HL-60 (cell line): ENCODE measurements at regions not wholly inside any gene's neighbourhood (a gene's known extent, or its start where the extent isn't known, plus 50 kb on each side); places are given as distances from the start of the nearest gene placed in this dataset.

Experiments
- GABPA ChIP-seq: IDR thresholded peaks from 2 replicates; pipeline ENCODE4 v1.6.1; 2012; ENCODE audit warnings: low read depth
- POLR2AphosphoS5 ChIP-seq: IDR thresholded peaks from 2 replicates; pipeline ENCODE4 v1.6.1; 2012; ENCODE audit warnings: low read depth
- REST ChIP-seq: IDR thresholded peaks from 2 replicates; pipeline ENCODE4 v1.6.1; 2012; ENCODE audit warnings: low read depth; ENCODE audit not compliant: insufficient replicate concordance
- TF ChIP-seq, protein P1 (sequence below): IDR thresholded peaks from one replicate; pipeline ENCODE4 v1.5.1; 2011; ENCODE audit warnings: low read length, control low read depth, inconsistent platforms; ENCODE audit not compliant: insufficient read depth

DNA sequence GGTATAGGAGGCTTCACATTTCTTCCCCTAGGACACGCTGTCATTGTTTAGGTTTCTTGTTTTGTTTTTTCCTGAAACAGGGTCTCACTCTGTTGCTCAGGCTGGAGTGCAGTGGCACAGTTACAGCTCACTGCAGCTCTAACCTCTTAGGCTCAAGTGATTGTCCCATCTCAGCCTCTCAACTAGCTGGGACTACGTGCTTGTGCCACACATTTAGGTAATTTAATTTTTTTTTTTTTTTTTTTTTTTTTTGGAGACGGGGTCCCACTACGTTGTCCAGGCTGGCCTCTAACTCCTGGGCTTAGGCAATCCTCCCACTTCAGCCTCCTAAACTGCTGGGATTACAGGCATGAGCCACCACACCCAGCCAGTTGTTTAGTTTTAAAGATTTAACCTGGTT lies 66.2 kb downstream of the EXOSC2 start:
- TF ChIP-seq, protein P1, sequence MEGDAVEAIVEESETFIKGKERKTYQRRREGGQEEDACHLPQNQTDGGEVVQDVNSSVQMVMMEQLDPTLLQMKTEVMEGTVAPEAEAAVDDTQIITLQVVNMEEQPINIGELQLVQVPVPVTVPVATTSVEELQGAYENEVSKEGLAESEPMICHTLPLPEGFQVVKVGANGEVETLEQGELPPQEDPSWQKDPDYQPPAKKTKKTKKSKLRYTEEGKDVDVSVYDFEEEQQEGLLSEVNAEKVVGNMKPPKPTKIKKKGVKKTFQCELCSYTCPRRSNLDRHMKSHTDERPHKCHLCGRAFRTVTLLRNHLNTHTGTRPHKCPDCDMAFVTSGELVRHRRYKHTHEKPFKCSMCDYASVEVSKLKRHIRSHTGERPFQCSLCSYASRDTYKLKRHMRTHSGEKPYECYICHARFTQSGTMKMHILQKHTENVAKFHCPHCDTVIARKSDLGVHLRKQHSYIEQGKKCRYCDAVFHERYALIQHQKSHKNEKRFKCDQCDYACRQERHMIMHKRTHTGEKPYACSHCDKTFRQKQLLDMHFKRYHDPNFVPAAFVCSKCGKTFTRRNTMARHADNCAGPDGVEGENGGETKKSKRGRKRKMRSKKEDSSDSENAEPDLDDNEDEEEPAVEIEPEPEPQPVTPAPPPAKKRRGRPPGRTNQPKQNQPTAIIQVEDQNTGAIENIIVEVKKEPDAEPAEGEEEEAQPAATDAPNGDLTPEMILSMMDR, result no peak
- TF ChIP-seq POLR2AphosphoS5 (no peak), REST (no peak), GABPA (no peak)
